Retinal pigment epithelial cell (primary cell): ENCODE measurements at regions not wholly inside any gene's neighbourhood (a gene's known extent, or its start where the extent isn't known, plus 50 kb on each side); places are given as distances from the start of the nearest gene placed in this dataset.

Experiments used
- DNase-seq: peaks from one replicate; pipeline ENCODE4 v3.0.0-alpha.2; 2010; ENCODE audit warnings: low read depth
- H3K4me3 ChIP-seq: 2 replicates; pipeline ENCODE4 v1.5.1; 2011; ENCODE audit warnings: mild to moderate bottlenecking, low read length, control low read depth, moderate library complexity
- TF ChIP-seq, protein P1 (sequence below): conservative IDR thresholded peaks from 2 replicates; pipeline ENCODE4 v1.5.1; 2011; ENCODE audit warnings: low read depth, low read length, control low read depth, inconsistent platforms

DNA sequence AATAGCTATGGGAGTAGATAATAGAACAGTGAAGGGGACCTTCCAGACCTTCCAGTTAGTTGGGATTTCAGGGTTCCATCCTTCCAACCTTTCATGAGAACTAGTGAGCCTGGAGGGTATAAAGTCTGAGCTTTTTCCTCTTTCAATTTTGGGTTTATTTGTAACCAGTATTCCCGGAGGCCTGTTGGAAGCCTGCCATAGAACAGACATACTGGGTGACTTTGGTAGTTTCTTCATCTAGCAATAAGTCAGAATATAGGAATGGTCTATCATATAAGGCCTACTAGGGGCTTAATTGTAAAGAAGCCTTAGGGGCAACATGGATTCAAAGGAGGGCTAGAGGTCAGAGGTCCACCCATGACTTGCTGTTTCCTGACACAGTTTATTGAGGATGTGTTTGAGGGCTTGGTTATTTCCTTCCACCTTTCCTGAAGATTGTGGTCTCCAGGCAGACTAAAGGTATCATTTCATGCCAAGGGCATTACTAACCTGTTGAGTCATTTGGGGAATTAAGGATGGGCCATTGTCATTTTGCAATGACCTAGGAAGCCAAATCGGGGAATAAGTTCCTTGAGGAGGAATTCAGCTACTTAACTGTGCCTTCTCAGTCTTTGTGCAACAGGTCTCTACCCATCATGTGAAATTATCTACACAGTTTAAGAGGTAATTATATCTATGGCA, 410.3 kb downstream of the SLC6A15 start:
- H3K4me3 ChIP-seq: no peak overlapping the region
- DNase-seq: no peak
- TF ChIP-seq, protein P1, sequence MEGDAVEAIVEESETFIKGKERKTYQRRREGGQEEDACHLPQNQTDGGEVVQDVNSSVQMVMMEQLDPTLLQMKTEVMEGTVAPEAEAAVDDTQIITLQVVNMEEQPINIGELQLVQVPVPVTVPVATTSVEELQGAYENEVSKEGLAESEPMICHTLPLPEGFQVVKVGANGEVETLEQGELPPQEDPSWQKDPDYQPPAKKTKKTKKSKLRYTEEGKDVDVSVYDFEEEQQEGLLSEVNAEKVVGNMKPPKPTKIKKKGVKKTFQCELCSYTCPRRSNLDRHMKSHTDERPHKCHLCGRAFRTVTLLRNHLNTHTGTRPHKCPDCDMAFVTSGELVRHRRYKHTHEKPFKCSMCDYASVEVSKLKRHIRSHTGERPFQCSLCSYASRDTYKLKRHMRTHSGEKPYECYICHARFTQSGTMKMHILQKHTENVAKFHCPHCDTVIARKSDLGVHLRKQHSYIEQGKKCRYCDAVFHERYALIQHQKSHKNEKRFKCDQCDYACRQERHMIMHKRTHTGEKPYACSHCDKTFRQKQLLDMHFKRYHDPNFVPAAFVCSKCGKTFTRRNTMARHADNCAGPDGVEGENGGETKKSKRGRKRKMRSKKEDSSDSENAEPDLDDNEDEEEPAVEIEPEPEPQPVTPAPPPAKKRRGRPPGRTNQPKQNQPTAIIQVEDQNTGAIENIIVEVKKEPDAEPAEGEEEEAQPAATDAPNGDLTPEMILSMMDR: no peak

DNA sequence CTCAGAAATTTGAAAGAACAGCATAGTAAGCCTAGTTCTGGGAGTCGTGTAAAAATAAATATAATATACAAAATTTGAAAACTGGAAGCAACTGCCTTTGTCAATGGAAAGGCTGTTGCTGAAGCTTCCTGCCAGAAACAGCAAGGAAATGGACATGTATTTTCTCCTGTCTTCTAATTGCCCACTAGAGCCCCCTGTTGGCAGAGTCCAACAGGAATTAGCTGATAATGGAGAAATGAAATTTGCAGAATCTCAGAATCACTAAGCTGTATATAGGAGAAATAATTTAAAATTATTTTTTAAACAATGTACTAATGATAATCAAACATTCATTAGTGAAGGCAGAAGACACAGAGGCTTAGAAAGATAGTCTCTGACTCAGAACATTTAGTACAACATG, 414.8 kb downstream of the SLC6A15 start:
- TF ChIP-seq, protein P1: peak; percentile 70
- H3K4me3 ChIP-seq: no peak overlapping the region
- DNase-seq: no peak

DNA sequence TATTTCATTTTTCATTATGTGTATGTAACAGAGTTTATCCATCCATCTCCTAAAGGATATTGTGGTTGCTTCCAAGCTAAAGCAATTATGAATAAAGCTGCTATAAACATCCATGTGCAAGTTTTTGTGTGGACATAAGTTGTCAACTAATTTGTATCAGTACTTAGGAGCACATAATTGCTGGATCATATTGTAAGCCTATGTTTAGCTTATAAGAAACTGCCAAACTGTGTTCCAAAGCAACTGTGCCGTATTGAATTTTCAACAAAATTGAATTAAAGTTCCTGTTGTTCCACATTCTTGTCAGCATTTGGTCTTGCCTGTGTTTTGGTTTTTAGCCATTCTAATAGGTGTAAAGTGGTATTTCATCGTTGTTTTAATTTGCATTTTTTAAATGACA, 416.9 kb downstream of the SLC6A15 start:
- TF ChIP-seq, protein P1: no peak
- no peak for DNase-seq
- H3K4me3 ChIP-seq: no peak overlapping the region

DNA sequence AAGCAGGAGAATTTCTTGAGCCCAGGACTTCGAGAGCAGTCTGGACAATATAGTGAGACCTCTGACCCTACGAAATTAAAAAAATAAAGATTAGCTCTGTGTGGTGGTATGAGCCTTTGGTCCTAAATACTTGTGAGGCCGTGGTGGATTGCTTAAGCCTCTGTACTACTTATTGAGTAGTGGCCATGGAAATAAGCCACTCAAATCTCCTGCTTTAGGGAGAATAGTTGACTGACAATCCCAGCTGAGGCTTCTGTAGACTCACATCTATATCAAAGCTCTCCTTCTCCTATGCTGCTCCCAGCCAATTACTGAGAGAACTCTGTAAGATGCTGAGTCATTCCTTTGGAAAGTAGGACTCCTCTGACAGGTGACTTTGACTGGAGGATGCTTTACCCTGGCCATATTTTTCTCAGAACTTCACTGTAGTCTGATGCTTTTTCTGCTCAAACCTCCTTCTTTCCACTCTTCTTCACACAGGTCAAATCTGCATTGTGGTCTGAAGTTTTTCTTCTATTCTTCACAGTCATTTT, 420.2 kb downstream of the SLC6A15 start:
- DNase-seq: no peak
- H3K4me3 ChIP-seq: no peak overlapping the region
- TF ChIP-seq, protein P1: no peak

DNA sequence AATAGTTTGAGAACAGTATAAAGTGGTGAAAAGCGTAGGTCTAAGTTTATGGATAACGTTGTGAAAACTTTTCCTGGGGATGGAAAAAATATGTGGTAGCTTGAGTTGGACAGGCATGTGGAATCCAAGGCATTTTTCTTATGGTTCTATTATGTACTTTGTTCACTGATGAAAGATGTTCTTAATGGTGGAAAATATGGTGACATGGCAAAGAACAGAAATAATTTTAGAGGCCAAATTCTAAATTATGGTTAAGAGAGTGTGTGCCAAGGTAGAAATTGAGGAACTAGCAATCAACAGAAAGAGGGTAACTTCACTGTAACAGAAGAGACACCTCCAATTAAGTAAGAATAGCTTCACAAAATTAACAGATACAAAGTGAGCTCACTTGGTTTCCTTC, 427.8 kb downstream of the SLC6A15 start:
- no peak for DNase-seq
- TF ChIP-seq, protein P1: no peak
- no peak overlapping the region for H3K4me3 ChIP-seq

- no peak overlapping the region for H3K4me3 ChIP-seq
- DNase-seq: no peak
- TF ChIP-seq, protein P1: no peak
These were observed 431.8 kb downstream of the SLC6A15 start for GRCh38 chr12:84480803-84481202.

GRCh38 chr12:84470361-84470760, 442.2 kb downstream of the SLC6A15 start:
- TF ChIP-seq, protein P1: no peak
- no peak for DNase-seq

More at GRCh38 chr12:84470361-84470760, 442.2 kb downstream of the SLC6A15 start:
- no peak overlapping the region for H3K4me3 ChIP-seq
